Raji (cell line): ENCODE measurements at regions not wholly inside any gene's neighbourhood (a gene's known extent, or its start where the extent isn't known, plus 50 kb on each side); places are given as distances from the start of the nearest gene placed in this dataset.

Experiments used
- POLR2A ChIP-seq: IDR thresholded peaks from 2 replicates; pipeline ENCODE4 v1.6.1; 2011; ENCODE audit warnings: low read depth, low read length, control low read depth; ENCODE audit not compliant: insufficient read depth

GRCh38 chr6:27830600-27831433 is 81.4 kb downstream of the OR2B2 start:
- peak; percentile 93 for TF ChIP-seq POLR2A

GRCh38 chr6:27830212-27830599 is 82.0 kb downstream of the OR2B2 start:
- no peak for TF ChIP-seq POLR2A

GRCh38 chr6:27829453-27830211 is 82.6 kb downstream of the OR2B2 start:
- no peak for TF ChIP-seq POLR2A

GRCh38 chr6:27825025-27825793 is 87.0 kb downstream of the OR2B2 start:
- no peak for TF ChIP-seq POLR2A

- TF ChIP-seq POLR2A: peak; percentile 78; the same call in 1 of the 2 replicates
These were observed 87.8 kb downstream of the OR2B2 start for GRCh38 chr6:27824211-27825024.

- TF ChIP-seq POLR2A: no peak
These were observed 95.3 kb downstream of the OR2B2 start for GRCh38 chr6:27816906-27817305.

- peak; percentile 79 for TF ChIP-seq POLR2A
These were observed 97.4 kb downstream of the OR2B2 start for GRCh38 chr6:27814665-27815424.

- no peak for TF ChIP-seq POLR2A
These were observed 99.2 kb downstream of the OR2B2 start for GRCh38 chr6:27812805-27813492.

GRCh38 chr6:27812078-27812804 is 100.0 kb downstream of the OR2B2 start:
- no peak for TF ChIP-seq POLR2A

- no peak for TF ChIP-seq POLR2A
These were observed 100.8 kb downstream of the OR2B2 start for GRCh38 chr6:27811451-27811772.

- no peak for TF ChIP-seq POLR2A
These were observed 101.3 kb downstream of the OR2B2 start for GRCh38 chr6:27810768-27811450.
